HG03378 (cell line): ENCODE measurements at regions not wholly inside any gene's neighbourhood (a gene's known extent, or its start where the extent isn't known, plus 50 kb on each side); places are given as distances from the start of the nearest gene placed in this dataset.
A peak's percentile ranks its signal among the peaks of the same experiment; 100 is the strongest.
"Not testable (repeated sequence)": the region's sequence is repeated elsewhere in the genome, so short reads cannot be mapped to it uniquely, and the experiment has no call there.

Experiments used
- ATAC-seq: cut with Tn5 transposase; IDR thresholded peaks from one replicate; pipeline ENCODE4 v1.9.1; 2021; ENCODE audit warnings: mild to moderate bottlenecking, moderate library complexity; ENCODE audit not compliant: unreplicated experiment

GRCh38 chr9:6160579-6160978, 55.0 kb upstream of the IL33 start:
- no peak for ATAC-seq

- ATAC-seq: no peak
Measured at GRCh38 chr9:6153425-6153824, 62.2 kb upstream of the IL33 start.

GRCh38 chr9:6152788-6153187, 62.8 kb upstream of the IL33 start:
- no peak for ATAC-seq

- ATAC-seq: no peak
Measured at GRCh38 chr9:6150483-6150882, 65.1 kb upstream of the IL33 start.

GRCh38 chr9:6149315-6149714, 66.3 kb upstream of the IL33 start:
- no peak for ATAC-seq

- ATAC-seq: no peak
Measured at GRCh38 chr9:6147846-6148245, 67.8 kb upstream of the IL33 start.

- no peak for ATAC-seq
Measured at GRCh38 chr9:6144947-6145346, 70.7 kb upstream of the IL33 start.

- no peak for ATAC-seq
Measured at GRCh38 chr9:6142799-6143454, 72.7 kb upstream of the IL33 start.

- not testable (repeated sequence) for ATAC-seq
Measured at GRCh38 chr9:6135780-6136179, 79.8 kb upstream of the IL33 start.

- ATAC-seq: no peak
Measured at GRCh38 chr9:6134661-6135180, 80.9 kb upstream of the IL33 start.

- ATAC-seq: peak; percentile 86
Measured at GRCh38 chr9:6133346-6134063, 82.1 kb upstream of the IL33 start.

GRCh38 chr9:6132650-6133049, 83.0 kb upstream of the IL33 start:
- ATAC-seq: peak; percentile 45

- no peak for ATAC-seq
Measured at GRCh38 chr9:6128030-6128429, 87.6 kb upstream of the IL33 start.

GRCh38 chr9:6126377-6126776, 89.2 kb upstream of the IL33 start:
- no peak for ATAC-seq

- no peak for ATAC-seq
Measured at GRCh38 chr9:6123416-6123815, 92.2 kb upstream of the IL33 start.

- no peak for ATAC-seq
Measured at GRCh38 chr9:6121707-6122106, 93.9 kb upstream of the IL33 start.

GRCh38 chr9:6114424-6114823, 99.0 kb upstream of the RANBP6 start:
- ATAC-seq: no peak

GRCh38 chr9:6113819-6114218, 98.4 kb upstream of the RANBP6 start:
- no peak for ATAC-seq

- no peak for ATAC-seq
Measured at GRCh38 chr9:6113312-6113711, 97.9 kb upstream of the RANBP6 start.

- ATAC-seq: no peak
Measured at GRCh38 chr9:6109986-6110385, 94.6 kb upstream of the RANBP6 start.

- ATAC-seq: no peak
Measured at GRCh38 chr9:6109571-6109970, 94.1 kb upstream of the RANBP6 start.

GRCh38 chr9:6106711-6107339, 91.4 kb upstream of the RANBP6 start:
- ATAC-seq: peak; percentile 73
